MM.1S (cell line): ENCODE measurements at regions not wholly inside any gene's neighbourhood (a gene's known extent, or its start where the extent isn't known, plus 50 kb on each side); places are given as distances from the start of the nearest gene placed in this dataset.
A peak's percentile ranks its signal among the peaks of the same experiment; 100 is the strongest.

Source experiments
- DNase-seq: peaks from one replicate; pipeline ENCODE4 v3.0.0-alpha.2; 2015
- H2AFZ ChIP-seq: fragments of 300-600 bp; sonication (generic); 2 replicates; pipeline ENCODE4 v1.6.0; 2016; ENCODE audit warnings: antibody characterized with exemption, low read length
- H3F3A ChIP-seq: fragments of 300-600 bp; sonication (generic); 2 replicates; pipeline ENCODE4 v1.6.1; 2016; ENCODE audit warnings: mild to moderate bottlenecking, antibody characterized with exemption, low read length, moderate library complexity, mixed read lengths; ENCODE audit not compliant: insufficient read depth
- H3K27ac ChIP-seq: fragments of 300-600 bp; sonication (generic); 2 replicates; pipeline ENCODE4 v1.5.1; 2016; ENCODE audit warnings: mild to moderate bottlenecking, low read length
- H3K27me3 ChIP-seq: fragments of 300-600 bp; sonication (generic); replicated peaks from 2 replicates; pipeline ENCODE4 v1.6.0; 2016; ENCODE audit warnings: low read length; ENCODE audit not compliant: insufficient read depth
- H3K36me3 ChIP-seq: fragments of 300-600 bp; sonication (generic); replicated peaks from 2 replicates; pipeline ENCODE4 v1.6.1; 2016; ENCODE audit warnings: mild to moderate bottlenecking, low read length, mixed read lengths; ENCODE audit not compliant: insufficient read depth
- H3K4me1 ChIP-seq: fragments of 300-600 bp; sonication (generic); 2 replicates; pipeline ENCODE4 v1.6.1; 2016; ENCODE audit warnings: low read length, mixed read lengths
- H3K4me2 ChIP-seq: fragments of 300-600 bp; sonication (generic); 2 replicates; pipeline ENCODE4 v1.6.0; 2016; ENCODE audit warnings: low read depth, low read length
- H3K4me3 ChIP-seq: fragments of 300-600 bp; sonication (generic); 2 replicates; pipeline ENCODE4 v1.5.1; 2016; ENCODE audit warnings: low read length, mixed read lengths
- H3K79me2 ChIP-seq: fragments of 300-600 bp; sonication (generic); 2 replicates; pipeline ENCODE4 v1.6.1; 2016; ENCODE audit warnings: mixed run types, low read length, mixed read lengths
- H3K9ac ChIP-seq: fragments of 300-600 bp; sonication (generic); 2 replicates; pipeline ENCODE4 v1.6.1; 2016; ENCODE audit warnings: low read length, mixed read lengths
- H3K9me2 ChIP-seq: fragments of 300-600 bp; sonication (generic); replicated peaks from 2 replicates; pipeline ENCODE4 v1.6.1; 2016; ENCODE audit warnings: mild to moderate bottlenecking, low read length, mixed read lengths; ENCODE audit not compliant: insufficient read depth
- H3K9me3 ChIP-seq: fragments of 300-600 bp; sonication (generic); replicated peaks from 2 replicates; pipeline ENCODE4 v1.6.1; 2016; ENCODE audit warnings: mild to moderate bottlenecking, low read length, mixed read lengths; ENCODE audit not compliant: insufficient read depth
- H4K20me1 ChIP-seq: fragments of 300-600 bp; sonication (generic); 2 replicates; pipeline ENCODE4 v1.6.1; 2016; ENCODE audit warnings: mild to moderate bottlenecking, low read length, moderate library complexity, mixed read lengths; ENCODE audit not compliant: insufficient read depth
- EZH2 ChIP-seq: fragments of 300-600 bp; sonication (generic); optimal IDR thresholded peaks from 2 replicates; pipeline ENCODE3; 2017; ENCODE audit warnings: low read depth, mild to moderate bottlenecking, antibody characterized with exemption, low read length, mixed read lengths
- EZH2phosphoT487 ChIP-seq: fragments of 300-600 bp; sonication (generic); IDR thresholded peaks from 2 replicates; pipeline ENCODE4 v1.6.1; 2018; ENCODE audit warnings: antibody characterized with exemption, low read length
- TF ChIP-seq, protein P1 (sequence below): fragments of 300-600 bp; sonication (generic); IDR thresholded peaks from 2 replicates; pipeline ENCODE4 v1.5.1; 2016; ENCODE audit warnings: antibody characterized with exemption, low read length, mixed read lengths

- Histone ChIP-seq H3K4me2 (no peak overlapping the region), H3F3A (no peaks in the 10 kb centered on the region), H3K4me3 (no peak overlapping the region), H3K27me3 (no peaks in the 10 kb centered on the region), H3K9me2 (no peaks in the 10 kb centered on the region), H3K4me1 (no peaks in the 10 kb centered on the region), H3K36me3 (no peaks in the 10 kb centered on the region), H4K20me1 (no peaks in the 10 kb centered on the region), H3K9me3 (no peaks in the 10 kb centered on the region), H3K27ac (no peak overlapping the region), H3K79me2 (no peaks in the 10 kb centered on the region), H3K9ac (no peak overlapping the region), H2AFZ (no peak overlapping the region)
- TF ChIP-seq, protein P1, sequence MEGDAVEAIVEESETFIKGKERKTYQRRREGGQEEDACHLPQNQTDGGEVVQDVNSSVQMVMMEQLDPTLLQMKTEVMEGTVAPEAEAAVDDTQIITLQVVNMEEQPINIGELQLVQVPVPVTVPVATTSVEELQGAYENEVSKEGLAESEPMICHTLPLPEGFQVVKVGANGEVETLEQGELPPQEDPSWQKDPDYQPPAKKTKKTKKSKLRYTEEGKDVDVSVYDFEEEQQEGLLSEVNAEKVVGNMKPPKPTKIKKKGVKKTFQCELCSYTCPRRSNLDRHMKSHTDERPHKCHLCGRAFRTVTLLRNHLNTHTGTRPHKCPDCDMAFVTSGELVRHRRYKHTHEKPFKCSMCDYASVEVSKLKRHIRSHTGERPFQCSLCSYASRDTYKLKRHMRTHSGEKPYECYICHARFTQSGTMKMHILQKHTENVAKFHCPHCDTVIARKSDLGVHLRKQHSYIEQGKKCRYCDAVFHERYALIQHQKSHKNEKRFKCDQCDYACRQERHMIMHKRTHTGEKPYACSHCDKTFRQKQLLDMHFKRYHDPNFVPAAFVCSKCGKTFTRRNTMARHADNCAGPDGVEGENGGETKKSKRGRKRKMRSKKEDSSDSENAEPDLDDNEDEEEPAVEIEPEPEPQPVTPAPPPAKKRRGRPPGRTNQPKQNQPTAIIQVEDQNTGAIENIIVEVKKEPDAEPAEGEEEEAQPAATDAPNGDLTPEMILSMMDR: no peak
- no peak for TF ChIP-seq EZH2phosphoT487
- no peak for TF ChIP-seq EZH2
- no peak for DNase-seq
These were observed 208.8 kb upstream of the IGF1R start for GRCh38 chr15:98439523-98439942.

DNA sequence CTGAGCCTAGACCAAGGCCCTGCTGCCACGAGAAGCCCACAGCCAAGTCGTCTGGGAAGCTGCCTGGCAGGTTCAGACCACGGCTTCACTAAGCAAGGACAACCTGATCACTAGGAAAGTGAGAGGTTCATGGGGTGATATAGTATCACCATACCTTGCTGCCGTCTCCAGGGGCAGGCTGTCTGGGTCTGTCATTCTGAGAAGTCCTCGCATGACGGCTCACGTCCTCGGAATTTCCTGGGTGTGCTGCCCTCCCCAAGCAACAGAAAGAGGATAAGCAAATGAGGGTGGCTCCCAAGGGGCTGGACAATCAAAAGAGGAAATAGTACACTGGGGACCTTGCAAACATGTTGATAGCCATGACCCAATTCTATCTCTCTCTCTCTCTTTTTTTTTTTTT lies 207.4 kb upstream of the IGF1R start:
- no peaks in the 10 kb centered on the region for H4K20me1 ChIP-seq
- H3K4me3 ChIP-seq: no peak overlapping the region
- DNase-seq: no peak
- H3K9me2 ChIP-seq: no peaks in the 10 kb centered on the region
- H3K36me3 ChIP-seq: no peaks in the 10 kb centered on the region
- H3K9ac ChIP-seq: no peak overlapping the region
- H3K27me3 ChIP-seq: no peaks in the 10 kb centered on the region
- TF ChIP-seq, protein P1: no peak
- no peak for TF ChIP-seq EZH2phosphoT487
- no peak for TF ChIP-seq EZH2
- no peaks in the 10 kb centered on the region for H3K9me3 ChIP-seq
- no peaks in the 10 kb centered on the region for H3K79me2 ChIP-seq
- no peak overlapping the region for H3K4me2 ChIP-seq
- H3F3A ChIP-seq: no peaks in the 10 kb centered on the region
- H2AFZ ChIP-seq: no peak overlapping the region
- H3K4me1 ChIP-seq: no peaks in the 10 kb centered on the region
- no peak overlapping the region for H3K27ac ChIP-seq

DNA sequence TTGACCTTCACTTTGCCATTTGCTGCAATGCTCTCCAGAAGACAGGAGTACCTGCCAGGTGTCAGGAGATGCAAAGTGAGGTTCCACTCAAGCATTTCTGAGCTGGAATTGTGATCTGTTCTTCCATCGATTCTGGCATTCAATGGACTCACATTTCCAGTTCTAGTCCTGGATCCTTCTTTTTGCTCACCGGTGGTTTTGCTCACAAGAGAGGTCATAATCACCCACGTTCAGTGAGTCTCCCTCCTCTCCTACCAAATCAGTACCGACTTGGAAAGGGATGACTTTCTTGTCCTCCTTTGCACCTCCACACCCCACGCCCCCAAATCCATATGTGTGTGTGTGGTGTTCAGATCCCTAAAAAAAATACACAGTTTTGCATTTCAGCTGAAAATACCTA lies 206.7 kb upstream of the IGF1R start:
- no peaks in the 10 kb centered on the region for H3F3A ChIP-seq
- no peak overlapping the region for H2AFZ ChIP-seq
- no peaks in the 10 kb centered on the region for H3K9me3 ChIP-seq
- H3K79me2 ChIP-seq: no peaks in the 10 kb centered on the region
- H4K20me1 ChIP-seq: no peaks in the 10 kb centered on the region
- H3K4me2 ChIP-seq: no peak overlapping the region
- no peak overlapping the region for H3K9ac ChIP-seq
- H3K4me3 ChIP-seq: no peak overlapping the region
- no peaks in the 10 kb centered on the region for H3K4me1 ChIP-seq
- no peaks in the 10 kb centered on the region for H3K36me3 ChIP-seq
- H3K27ac ChIP-seq: no peak overlapping the region
- no peaks in the 10 kb centered on the region for H3K9me2 ChIP-seq
- no peak for DNase-seq
- no peaks in the 10 kb centered on the region for H3K27me3 ChIP-seq
- TF ChIP-seq, protein P1: no peak
- no peak for TF ChIP-seq EZH2
- TF ChIP-seq EZH2phosphoT487: no peak

- Histone ChIP-seq H3K4me1 (no peaks in the 10 kb centered on the region), H3F3A (no peaks in the 10 kb centered on the region), H3K4me3 (no peak overlapping the region), H2AFZ (no peak overlapping the region), H3K79me2 (no peaks in the 10 kb centered on the region), H3K27ac (no peak overlapping the region), H3K4me2 (peak overlapping the region; percentile 32; the same call in 1 of the 2 replicates), H3K36me3 (no peaks in the 10 kb centered on the region), H4K20me1 (no peaks in the 10 kb centered on the region), H3K27me3 (no peaks in the 10 kb centered on the region), H3K9me2 (no peaks in the 10 kb centered on the region), H3K9me3 (no peaks in the 10 kb centered on the region), H3K9ac (no peak overlapping the region)
- peak; percentile 81 for DNase-seq
- TF ChIP-seq, protein P1: peak; percentile 89
- TF ChIP-seq EZH2phosphoT487: no peak
- TF ChIP-seq EZH2: no peak
These were observed 205.9 kb upstream of the IGF1R start for GRCh38 chr15:98442379-98442833.
